Stimulated activated CD8-positive, alpha-beta memory T cell treated with anti-CD3 and anti-CD28 coated beads, Interleukin-12 subunit alpha, Interleukin-12 subunit beta, amount 100 ng/mL, for 24 hours (primary cell): ENCODE measurements at regions not wholly inside any gene's neighbourhood (a gene's known extent, or its start where the extent isn't known, plus 50 kb on each side); places are given as distances from the start of the nearest gene placed in this dataset.
"Not testable (repeated sequence)": the region's sequence is repeated elsewhere in the genome, so short reads cannot be mapped to it uniquely, and the experiment has no call there.

Source experiments
- DNase-seq: peaks from one replicate; pipeline ENCODE4 v3.0.0-alpha.2; 2020; ENCODE audit errors: extremely low read depth

DNA sequence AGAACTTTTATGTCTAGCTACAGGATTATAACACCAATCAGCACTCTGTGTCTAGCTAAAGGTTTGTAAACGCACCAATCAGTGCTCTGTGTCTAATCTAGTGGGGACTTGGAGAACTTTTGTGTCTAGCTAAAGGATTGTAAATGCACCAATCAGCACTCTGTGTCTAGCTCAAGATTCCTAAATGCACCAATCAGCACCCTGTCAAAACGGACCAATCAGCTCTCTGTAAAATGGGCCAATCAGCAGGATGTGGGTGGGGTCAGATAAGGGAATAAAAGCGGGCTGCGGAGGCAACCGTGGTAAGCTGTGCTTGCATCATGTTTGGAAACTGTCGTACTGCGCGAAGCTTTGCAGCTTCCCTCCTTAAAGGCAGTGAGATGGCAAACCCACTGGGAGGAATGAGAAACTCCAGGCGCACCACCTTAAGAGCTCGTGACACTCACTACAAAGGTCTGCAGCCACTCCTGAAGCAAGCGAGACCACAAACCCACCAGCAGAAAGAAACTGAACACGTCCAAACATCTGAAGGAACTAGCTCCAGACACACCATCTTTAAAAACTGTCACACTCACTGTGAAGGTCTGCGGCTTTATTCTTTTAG is 112.1 kb upstream of the DUSP22 start:
- DNase-seq = not testable (repeated sequence)

DNA sequence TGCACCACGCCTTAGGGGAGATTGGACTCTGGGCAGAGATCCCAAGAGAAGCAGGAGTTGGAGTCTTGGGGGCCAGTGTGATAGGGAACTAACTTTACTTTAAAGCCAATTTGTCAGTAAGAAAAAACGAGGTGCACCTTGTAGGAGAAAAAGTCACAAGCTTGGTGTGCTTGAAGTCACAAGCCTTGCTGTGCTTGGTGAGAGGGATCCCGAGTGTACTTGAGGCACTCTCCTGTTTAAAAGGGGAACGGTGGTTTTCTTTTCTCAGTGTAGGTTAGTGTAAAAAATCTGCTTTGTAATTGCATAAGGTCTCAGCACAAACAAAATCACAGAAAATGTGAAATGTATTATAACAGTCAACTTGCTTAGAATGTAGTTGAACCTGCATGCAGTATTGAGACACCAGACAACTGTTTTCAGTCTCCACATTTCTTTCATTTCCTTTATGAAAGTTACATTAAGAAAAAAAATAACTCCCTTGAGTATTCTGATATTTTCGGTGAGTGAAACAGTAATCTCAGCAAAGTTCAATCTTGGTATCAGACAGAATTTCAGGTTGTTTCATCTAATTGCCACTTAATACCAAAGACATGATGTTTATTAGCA is 111.1 kb upstream of the DUSP22 start:
- no peak for DNase-seq

DNA sequence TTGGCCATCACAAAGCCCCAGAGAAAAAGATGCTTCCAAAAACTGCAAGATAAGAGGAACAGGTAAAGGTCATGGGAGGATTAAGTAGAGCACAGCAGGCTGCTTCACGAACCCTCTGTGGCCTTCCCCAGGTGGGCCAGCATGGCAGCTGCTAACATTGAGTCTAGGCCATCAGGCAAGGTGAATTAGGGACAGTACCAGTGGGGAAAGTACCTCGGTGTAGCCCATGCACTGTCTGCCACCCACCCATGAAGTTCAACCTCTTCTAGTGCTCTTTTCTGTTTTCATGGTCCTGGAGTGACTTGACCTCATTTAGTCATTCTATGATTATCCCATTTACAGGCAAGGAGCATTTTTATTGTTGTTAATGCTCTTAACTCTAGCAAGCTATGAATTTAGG is 108.6 kb upstream of the DUSP22 start:
- no peak for DNase-seq

DNA sequence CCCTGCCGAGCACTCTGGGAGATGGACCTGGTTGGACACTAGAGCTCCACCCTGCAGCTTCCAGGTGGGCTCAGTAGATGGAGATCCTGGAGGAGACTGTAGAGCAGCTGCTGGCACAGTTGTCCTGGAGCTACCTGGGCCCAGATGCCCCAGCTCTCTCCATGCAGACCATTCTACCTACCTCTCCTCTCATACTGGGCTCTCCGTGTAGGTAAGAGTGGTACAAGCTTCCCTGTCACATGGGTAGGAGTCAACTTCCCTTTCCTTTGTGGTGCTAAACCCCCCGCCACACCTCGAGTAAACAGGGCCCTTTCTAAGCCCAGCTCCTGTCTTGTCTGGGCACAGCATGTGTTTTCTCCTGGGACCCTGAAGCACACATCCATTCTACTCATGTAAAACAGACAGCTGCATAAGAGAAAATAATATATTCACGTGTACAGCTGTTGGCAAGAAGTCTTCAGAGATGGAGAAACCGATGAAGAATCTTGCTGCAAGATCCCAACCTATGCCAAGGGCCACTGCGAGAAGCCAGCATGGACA is 108.1 kb upstream of the DUSP22 start:
- DNase-seq = no peak

DNA sequence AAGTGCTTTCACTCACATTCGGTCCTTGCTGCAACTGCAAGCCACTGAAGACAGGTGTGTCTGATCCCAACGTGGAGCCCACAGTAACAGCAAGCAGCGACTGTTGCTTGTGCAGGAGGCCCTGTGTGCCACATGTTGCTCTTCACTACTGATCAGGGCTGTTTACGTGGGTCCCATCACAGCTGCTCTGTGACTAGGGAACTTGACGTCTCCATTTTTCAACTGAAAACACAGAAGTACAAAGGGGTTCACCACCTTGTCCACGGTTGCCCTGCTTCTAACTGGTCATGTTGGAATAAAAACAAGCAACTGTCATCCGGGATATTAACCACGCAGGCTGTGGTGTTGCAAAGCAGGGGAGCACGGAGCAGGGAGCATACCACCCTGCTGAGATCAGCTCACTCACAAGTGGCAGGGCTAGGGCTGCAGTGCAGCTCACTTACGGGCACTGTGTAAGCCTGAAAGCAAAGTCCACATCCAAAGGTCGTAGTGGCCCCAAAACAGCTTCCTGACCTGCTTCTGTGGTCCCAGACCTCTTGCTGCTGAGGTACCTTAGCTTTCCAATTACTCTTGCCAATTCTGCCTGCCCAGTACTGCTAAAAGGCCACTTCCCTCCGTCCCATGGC is 105.8 kb upstream of the DUSP22 start:
- DNase-seq = no peak

DNA sequence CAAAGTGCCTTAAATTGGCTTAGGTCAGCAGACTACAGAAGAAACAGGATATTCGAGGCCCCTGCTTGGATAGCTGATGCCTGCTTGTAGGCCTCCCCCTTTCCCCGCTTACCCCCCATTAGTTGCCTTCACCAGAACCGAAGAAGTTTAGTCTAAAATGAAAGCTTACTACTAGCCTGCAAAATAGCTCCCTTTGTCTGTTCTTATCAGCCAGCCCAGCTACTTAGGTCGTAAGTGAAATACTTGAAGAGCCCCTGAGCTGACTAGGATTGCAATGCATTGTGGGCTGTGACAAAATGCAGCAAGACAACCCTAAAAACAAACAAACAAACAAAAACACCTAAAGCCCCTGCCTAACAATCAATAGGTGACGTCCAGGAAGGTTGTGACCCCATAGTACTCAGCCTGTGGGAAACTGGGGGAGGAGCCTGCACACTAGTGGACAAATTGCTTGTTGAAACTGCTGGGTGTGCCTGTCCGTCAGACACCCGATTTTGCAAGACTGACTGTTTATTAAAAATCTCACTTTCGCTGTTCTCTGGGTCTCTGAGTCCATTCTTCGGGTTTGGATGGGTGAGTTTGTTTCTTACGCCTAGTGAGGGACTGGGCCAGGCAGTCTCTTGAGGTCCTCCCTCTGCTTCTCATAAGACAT is 105.0 kb upstream of the DUSP22 start:
- no peak for DNase-seq

DNA sequence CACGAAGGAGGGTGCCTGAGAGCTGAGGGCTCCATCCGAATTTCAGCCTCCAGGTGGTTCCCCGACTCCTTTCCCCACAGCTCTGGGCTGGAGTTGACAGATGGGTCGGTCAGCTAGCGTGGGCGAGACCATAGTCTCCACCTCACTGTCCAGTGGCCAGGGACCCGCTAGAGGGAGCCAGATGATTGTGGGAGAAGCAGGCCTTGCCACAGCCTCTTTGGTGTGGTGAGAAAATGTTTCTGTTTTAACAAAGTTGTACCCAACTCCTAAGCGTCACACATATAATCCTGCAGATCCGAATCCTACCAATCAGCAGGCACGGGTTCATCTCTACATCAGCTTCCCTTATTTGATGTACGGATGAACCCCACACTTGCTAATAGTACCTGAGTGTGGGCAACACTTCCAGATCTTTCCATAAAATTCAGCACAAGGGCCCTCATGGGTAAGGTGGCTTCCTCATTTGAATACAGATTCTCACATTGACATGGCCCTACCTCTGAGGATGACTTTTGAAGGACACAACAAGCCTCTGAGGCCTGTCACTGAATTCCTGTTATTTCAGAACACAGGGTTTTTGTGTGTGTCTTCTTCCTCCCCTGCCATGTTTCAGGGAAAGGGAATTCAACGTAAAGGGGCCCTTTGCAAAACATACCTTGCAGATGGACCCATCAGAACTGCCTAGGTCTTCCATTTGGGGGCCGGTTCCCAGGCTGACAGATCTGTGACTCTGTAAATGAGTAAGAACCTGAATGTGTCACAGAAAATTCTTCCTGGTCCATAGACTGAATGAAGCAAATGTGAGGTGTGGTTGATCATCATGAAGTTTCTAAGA is 103.2 kb upstream of the DUSP22 start:
- DNase-seq = peak; percentile 61

DNA sequence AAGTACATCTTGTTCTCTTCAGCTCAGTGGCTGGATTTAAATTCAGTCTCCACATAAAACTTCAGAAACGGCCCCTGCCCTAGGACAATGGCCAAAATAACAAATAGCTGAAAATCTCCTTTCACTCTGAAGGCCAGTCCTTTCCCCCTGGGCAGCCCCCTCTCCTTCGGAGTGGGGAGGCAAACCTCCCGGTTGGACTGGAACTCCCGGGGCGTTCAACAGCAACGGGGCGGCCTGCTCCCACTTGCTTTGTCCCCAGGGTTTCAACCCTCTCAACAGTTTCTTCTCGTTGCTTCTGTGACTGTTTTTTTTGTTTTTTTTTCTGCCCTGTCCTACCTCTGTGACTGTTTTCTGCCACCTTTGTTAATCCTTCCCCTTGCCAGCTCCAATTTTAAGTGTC is 102.6 kb upstream of the DUSP22 start:
- no peak for DNase-seq

DNA sequence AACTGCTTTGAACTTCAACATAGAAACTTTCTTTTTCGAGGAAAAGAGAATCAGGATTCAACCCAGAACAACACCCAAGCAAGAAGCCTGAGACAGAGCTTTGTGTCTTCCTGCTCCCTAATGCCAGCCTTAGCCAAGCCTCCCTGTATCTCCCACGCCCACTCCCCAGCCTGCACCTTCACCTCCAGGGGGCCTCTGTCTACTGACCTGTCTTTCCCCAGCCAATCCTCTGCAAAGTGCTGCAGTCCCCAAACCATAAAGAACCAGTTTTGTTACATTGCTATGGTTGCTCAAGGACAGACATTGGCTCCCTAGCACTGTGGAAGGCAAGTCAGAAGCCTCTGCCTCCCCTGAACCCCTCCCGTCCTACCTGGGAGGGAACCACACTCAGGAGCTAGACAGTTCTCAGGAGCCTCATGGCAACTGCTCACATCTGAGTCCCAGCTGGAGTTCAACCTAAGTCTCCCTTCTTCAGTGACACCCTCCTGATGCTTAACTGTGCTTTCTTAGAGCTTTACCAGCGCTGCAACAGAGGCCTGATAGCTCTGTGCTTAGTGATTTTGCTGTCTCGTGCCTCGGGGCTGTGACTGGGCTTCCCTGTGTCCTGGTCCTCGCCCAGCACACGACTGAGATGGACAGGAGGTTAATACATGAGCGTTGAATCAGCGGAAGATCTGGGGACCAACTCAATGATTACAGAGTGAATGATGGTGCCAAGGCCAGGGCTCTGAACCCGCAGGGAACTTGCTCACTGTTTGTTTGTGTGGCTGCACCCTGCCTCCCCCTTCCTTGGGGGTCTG is 101.5 kb upstream of the DUSP22 start:
- no peak for DNase-seq

DNA sequence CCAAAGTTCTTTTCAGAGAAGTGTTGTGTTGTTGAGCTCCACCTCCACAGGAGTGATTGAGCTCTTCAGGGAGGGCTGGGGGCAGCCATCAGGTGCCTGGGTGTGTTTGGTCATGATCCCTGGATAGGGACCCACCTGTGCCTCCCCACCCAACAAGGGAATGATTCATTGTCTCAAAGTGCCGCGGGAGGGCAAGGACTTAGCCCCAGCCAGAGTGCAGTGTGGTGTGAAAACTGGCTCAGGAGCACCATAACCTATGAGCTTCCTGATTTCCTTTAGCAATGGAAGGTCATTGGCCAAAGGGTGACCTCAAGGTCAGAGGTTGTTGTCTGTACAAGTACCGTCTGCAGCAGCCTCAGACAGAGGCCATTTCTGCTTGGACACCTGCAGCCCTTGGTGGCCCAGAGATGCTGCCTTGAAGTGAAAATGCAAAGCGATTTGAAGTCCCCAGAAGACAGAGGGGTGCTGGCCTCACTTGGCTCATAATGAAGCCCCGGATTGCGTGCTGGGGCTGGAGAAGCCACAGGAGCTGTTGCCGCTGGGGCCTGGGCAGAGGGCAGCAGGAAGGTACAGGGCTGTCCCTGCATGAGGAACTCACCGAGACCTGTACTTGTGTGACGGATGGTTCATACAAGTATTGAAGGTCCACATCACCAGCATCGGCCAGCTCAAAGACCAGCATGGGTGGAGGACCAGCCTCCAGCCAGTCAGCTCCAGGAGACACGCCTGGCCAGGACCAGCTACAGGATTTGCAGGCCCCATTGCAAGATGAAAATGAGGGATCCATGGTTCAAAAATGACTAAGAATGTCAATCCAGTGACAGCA is 100.6 kb upstream of the DUSP22 start:
- no peak for DNase-seq

DNA sequence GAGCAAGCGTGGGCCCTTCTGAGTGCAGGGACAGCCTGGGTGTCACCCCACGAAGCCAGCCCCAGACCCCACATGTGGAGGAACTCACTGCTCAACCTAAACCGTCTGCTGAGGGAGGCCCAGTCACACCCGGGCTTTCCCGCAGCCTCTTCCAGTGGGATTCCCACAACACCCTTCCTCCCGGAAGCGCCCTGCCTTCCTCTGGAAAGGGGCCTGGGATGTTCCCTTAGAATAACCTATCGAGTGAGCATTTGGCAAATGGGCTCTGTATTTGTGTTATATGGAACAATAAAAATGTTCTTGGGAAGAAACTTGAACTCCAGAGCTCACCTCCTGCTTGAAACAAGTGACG is 100.0 kb upstream of the DUSP22 start:
- DNase-seq = no peak

DNA sequence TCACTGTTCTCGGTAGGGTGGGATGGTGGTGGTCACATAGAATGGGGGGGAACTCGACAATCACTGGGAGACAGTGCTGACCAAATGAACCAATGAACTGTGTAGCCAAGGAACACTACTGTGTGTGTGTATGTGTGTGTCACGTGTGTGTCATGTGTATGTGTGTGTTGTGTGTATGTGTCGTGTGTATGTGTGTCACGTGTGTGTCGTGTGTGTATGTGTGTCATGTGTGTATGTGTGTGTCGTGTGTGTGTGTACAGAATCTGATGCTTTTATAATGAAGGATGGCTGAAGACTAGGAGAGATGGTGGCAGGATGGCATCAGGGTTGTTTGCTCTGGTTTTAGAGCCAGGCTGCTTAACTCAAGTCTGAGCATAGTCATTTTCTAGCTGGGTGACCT is 99.1 kb upstream of the DUSP22 start:
- DNase-seq = no peak

DNA sequence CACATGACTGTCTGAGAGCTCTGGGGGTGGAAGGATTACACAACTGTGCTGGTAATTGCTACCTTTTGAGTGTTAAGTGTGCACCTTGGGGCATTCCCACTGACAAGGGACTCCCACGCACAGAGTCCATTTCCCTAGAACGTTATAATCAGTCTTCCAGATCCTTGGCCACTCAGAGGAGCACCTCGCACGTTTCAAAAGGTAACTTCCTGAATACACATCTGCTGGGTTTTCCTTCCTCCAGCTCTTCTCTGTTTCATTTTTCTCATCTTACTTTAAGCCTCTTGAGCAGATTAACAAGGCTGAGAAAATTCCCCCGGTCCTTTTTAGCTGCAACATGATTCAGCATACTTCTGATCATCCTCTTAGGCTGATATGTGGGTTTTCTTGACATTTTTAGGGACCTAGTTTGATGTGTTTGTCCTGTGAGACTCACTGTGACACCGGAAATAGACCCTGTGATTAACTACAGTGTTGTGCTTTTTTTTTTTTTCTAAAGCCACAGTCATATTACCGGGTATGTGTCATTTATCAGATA is 98.4 kb upstream of the DUSP22 start:
- DNase-seq = no peak

DNA sequence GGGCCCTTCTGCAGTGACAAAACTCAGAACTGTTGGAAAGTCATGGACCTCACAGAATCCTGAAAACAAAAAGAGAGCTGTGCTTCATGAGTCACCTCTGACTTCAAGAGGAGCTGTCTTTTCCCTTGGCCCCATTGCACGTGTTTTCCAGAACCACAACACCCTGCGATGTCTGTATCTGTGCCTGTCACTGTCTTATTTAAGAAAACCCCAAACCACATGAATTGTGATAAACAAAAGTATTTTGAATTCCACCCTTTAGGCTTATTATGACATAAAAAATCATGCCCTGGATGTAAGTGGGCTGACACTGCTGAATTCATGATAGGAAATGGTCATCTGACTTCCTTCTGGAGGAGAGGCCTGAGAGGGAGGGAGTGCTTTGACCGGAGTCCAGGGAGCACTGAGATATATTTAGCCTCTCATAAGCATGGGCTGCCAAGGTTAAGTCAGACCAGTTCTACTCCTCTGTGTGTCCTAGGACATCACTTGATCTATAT is 96.4 kb upstream of the DUSP22 start:
- DNase-seq = peak; percentile 37

DNA sequence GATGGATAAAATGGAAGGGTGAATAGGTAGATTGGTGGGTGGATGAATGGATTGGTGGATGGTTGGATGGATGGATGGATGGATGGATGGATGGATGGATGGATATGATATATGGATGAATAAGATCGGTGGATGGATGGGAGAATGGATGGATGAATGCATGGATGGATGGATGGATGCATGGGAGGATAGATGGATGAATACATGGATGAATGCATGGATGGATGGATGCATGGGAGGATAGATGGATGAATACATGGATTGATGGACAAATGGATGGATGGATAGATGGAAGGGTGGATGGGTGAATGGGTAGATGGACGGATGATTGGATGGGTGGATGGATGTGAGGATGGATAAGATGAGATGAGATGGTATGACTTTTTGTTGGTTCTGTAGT is 95.7 kb upstream of the DUSP22 start:
- no peak for DNase-seq

DNA sequence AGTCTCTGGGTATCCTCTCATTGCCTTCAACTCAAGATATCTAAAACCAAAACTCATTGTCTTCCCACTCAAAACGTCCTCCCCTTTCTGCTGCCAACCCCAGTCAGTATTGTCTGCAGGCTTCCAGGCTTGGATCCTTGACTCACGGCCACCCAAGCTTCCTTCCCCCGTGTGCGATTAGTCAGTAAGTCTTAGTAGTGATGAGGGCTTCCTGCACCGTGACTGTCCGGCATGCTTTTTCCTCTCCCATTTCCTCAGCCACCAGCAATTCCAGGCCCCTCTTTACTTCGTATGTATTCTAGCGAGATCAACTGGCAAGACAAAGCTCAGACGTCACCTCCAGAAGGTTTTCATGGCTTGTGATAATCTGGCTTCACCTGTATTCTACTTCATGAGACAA is 88.6 kb upstream of the DUSP22 start:
- no peak for DNase-seq

DNA sequence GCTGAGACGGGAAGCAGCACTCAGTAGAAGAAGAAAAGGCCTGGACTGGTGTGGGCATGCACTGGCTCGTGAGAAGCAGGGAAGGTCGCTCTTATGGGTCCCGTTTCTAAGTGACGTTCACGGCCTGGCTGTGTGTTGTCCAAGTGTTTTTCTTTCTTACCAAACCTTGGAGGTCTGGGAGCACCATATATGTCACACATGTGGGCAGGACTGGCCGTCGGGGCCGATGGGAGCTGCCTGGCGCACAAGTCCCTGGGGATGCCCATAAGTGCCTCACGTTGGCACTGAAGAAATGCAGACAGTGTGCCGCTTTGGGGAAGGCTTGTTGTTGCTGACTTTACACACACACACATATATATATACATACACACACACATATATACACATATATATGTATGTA is 86.0 kb upstream of the DUSP22 start:
- no peak for DNase-seq

DNA sequence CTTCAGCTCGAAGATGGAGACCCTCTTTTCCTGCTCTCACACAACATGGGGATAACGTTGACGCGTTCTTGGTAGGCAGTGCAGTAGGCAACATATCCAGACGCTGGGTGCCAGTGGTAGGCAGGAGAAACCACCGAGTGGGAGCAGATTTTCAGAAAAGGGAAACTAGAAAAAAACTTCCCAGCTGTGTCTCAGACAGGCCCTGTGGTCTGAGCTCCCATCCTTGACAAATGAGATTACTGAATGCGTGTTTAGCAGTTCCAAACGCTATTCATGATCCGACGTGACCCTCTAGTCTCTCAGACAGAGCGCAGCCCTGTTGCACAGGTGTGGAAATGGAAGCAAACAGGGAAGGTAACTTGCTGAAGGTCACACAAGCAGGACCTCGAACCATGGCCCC is 83.9 kb upstream of the DUSP22 start:
- DNase-seq = no peak

DNA sequence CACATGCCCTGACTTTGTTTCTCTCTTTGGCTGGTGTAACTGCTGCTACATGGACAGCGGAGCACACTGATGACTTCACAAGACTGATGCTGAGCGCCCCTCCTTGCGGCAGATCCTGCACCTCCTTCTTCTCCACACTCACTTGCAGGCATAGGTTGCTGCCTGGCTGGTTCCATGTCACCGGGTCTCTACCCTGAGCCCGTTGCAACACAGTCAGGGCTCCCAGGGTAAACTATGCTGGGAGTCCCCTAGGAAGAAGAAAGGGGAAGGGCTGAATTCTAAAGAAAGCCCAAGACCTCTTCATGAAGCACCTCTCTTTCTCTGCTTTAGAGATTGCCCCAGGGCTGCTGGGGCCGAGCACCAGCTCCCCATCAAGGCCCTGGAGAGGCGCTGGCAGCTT is 83.3 kb upstream of the DUSP22 start:
- DNase-seq = no peak
